Adrenal gland (tissue), 5 donors: ENCODE measurements at regions not wholly inside any gene's neighbourhood (a gene's known extent, or its start where the extent isn't known, plus 50 kb on each side); places are given as distances from the start of the nearest gene placed in this dataset.

Experiments used
- CTCF ChIP-seq, 6 experiments: fragments of 450-650 bp in 4 of 6; fragments of 200-600 bp in 2 of 6; sonication (generic) in 1 of 6; IDR thresholded peaks; 1 replicate in 5 of 6; 2 replicates in 1 of 6; pipeline versions ENCODE4 v1.5.1 to v1.8.0; 2016 to 2021; ENCODE audit warnings: antibody characterized with exemption in 6 of 6, mild to moderate bottlenecking in 2 of 6, moderate library complexity in 1 of 6
- POLR2A ChIP-seq, 2 donors: fragments of 450-650 bp; IDR thresholded peaks; one replicate each; pipeline ENCODE4 v1.6.1; 2017; ENCODE audit warnings: antibody characterized with exemption in 2 of 2, mild to moderate bottlenecking in 2 of 2, moderate library complexity in 1 of 2
- donor health status: DM: no; HTN: no; CAD: no.

- TF ChIP-seq CTCF (IDR thresholded peaks at IDR 0.05): no peak
- no peak for TF ChIP-seq POLR2A (IDR thresholded peaks at IDR 0.05)
These were observed 92.6 kb upstream of the CCDC54 start for GRCh38 chr3:107284612-107285011.
